NCI-H1417 (cell line): ENCODE measurements at regions not wholly inside any gene's neighbourhood (a gene's known extent, or its start where the extent isn't known, plus 50 kb on each side); places are given as distances from the start of the nearest gene placed in this dataset.
A peak's percentile ranks its signal among the peaks of the same experiment; 100 is the strongest.

Experiments
- DNase-seq, 3 experiments: peaks; one replicate each; lab custom pipeline; 2025; lab: John Stamatoyannopoulos, UW

- DNase-seq, result no peak
These were observed 188.2 kb downstream of the SPCS3 start for GRCh38 chr4:176507845-176508533.

DNA sequence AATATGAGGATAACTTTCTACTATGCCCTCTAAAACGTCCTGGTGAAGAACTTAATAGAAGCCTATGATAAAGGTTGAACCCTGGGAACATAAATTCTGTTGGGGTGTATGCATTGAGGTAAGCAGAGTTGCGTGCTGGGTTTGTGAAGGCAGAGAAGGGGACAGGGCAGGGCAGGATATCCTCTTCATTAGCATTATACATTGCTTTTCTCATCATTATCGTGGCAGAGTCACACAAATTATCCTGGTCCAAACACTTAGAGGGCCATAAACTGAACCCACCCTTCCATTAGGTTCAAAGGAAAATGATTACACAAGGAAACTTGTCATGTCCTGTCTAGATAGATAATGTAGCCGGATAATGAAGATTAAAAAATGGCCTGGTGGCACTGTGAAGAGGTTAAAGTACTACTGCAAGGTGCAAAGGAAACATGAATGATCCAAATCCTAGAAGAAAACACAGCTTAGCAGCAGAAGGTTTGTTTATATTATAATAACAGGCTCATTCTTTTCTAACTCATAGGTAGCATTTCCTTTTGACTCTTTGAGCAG is 189.1 kb downstream of the SPCS3 start:
- peak in 1 of 3 experiments; percentile 43 for DNase-seq

GRCh38 chr4:176525576-176525975 is 205.8 kb downstream of the SPCS3 start:
- DNase-seq, result no peak

- DNase-seq, result peak in 1 of 3 experiments; percentile 28
These were observed 206.9 kb downstream of the SPCS3 start for GRCh38 chr4:176526704-176527103.

DNA sequence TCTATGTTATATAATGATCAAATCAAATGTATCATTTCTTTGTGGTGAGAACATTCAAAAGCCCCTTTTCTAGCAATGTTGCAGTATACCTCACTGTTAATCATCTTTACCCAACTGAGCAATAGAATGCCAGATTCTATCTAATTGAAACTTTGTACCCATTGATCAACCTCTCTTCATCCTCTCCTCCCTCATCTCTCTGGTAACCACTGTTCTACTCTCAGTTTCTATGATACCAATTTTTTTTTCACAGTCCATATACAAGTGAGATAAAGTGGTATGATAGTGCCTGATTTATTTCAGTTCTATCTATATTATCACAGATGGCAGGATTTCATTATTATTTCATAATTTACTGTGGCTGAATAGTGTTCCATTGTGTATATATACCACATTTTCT is 209.8 kb downstream of the SPCS3 start:
- DNase-seq, result no peak

DNA sequence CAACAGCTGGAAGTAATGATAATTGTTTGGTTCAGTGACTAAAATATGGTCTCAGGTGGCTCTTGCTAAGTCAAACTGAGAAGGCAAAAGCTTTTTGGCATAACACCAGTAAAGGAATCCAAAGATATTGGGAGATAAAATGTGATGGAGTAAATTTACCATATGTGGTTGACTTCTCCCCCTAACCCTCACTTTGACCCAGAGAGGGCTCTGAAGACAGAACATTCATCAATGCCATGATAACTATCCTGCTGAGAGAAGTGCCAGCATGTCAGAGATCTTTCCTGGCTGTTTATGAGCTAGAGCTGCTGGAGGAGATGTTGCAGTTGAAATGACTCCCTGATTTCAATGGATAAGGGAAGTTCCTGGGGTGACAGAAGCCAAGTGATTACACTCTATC is 213.4 kb downstream of the SPCS3 start:
- no peak for DNase-seq

GRCh38 chr4:176534566-176534965 is 214.8 kb downstream of the SPCS3 start:
- DNase-seq, result no peak

DNA sequence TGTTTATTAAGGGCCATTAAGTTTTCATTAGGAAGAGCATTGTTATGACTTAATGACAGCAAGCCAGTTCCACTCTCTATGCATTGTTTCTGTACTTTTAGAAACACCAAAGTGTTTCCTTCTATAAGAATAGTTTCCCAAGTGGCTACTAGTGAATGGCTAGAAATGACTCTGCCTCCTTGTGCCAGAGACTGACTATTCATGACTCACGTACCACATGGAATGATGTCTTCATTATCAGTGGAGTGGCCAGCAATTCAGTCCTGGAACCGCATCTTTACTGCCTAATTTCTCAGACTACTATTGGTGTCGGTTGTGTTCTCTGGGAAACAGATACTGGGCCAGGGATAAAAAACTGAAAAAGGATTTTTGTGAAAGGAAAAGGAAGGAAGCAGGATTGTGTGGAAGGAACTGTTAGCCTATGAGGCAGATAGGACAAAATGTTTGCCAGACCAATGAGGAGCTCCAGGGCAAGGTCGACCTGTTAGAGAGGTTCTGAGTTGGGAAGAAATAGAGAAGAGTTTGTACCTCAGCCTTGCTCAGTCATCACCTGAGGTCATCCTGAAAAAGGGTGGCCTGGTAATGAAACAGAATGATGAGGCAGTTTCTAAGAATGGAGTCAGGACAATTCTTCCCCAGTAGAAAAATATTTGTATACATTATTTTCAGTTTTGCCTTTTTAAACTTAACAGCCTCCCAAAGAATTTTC is 218.6 kb downstream of the SPCS3 start:
- DNase-seq, result no peak

DNA sequence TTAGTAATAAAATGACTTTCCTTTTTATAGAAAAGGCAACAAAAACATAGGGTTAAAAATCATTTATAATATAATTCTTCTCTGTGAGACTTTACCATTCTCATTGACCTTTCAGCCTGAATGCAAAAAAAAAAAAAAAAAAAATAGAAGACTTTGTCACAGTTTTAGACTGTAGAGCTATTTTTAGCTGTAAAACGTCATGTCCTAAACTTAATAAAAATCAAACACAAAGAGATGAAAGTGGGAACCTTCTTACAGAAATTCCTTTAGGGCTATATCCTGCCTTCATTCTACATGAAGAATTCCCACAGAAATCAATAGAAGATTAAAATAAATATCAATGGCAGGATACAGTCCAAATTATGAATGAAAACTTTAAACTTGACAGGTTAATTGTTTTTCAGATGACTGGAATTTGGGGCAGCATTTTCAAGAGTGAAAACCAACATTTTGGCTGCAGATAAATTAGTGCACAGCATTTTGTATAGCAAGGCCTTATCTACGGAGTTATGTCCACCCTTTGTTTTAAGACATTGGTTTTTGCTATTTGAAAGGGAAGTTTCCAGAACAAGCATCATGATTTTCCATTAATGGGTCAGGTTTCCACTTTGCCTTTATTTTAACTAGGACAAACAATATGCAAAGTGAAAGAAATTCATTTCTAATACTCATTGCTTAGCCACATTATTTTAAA is 219.5 kb downstream of the SPCS3 start:
- DNase-seq, result no peak

DNA sequence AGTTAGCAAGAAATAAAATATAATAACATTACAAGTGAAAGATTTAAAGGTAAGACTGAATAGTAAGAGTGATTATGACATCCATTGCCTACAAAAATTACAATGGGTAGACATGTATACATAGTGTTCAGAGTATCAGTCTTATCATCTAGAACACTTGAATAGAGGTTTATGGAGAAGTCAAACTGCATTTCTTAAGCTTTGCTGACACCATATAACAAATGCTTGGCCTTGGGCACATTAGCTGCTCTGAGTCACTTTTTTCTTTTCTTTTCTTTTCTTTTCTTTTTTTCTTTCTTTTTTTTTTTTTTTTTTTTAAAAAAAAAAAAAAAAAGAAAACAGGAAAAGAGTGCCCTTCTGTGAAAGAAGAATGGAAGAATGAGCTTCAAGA is 220.0 kb downstream of the SPCS3 start:
- DNase-seq, result no peak

- DNase-seq, result peak in 1 of 3 experiments; percentile 23
These were observed 221.0 kb downstream of the SPCS3 start for GRCh38 chr4:176540814-176541213.

- no peak for DNase-seq
These were observed 226.1 kb downstream of the SPCS3 start for GRCh38 chr4:176545872-176546271.

DNA sequence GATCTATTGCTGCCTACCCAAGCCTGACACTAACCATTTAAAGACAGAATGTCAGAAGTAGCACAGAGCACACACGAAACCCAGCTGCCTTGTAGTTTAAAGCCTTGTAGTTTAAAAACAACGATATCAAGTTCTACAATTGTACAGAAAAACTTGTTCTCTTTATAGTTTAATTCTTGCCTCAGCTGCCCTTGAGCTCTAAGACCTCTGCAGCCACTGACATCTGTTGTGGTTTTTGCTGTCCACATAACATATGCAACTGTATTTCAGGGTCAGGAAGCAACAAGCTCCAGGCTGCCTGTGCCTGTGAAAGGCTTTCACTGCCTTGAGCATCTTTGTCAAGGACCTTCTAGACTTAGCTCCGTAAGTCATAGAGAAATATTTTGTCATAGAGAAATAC is 227.2 kb downstream of the SPCS3 start:
- no peak for DNase-seq

DNA sequence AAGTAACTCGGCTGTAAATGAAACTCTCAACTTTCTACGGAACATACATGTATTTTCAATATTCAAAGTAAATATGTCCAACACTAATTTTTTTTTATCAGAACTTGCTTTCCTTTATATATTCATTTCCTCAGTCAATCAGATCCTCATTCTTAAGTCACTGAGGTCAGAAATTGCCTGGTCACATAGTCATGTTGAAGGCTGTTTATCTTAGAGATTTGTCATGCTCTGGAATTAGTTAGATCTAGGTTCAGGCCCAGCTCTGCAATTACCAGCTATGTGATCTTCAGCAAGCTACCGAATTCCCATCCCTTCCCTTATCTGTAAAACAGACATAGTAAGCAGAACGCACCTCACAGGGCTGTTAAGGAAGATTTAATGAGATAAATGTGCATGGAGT is 228.8 kb downstream of the SPCS3 start:
- no peak for DNase-seq

- peak in 1 of 3 experiments; percentile 25 for DNase-seq
These were observed 229.5 kb downstream of the SPCS3 start for GRCh38 chr4:176549161-176549865.

DNA sequence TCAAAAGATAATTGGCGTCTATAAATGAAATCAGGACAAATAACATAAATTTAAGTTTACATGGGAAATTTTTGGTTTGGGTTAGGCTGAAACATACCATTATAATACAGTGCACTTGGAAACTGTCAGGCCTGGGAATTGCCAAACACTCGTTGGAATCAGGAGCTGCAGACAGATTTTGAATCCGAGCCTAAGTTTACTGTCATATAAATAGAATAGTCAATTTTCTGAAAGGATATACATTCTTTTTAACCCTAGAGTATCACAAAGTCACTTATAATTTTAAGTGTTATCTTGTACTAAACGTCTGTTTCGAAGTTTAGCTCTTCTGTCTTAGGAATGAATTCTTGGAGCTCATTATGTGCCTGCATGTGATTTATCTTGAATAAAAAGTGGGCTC is 234.1 kb downstream of the VEGFC start:
- no peak for DNase-seq

- no peak for DNase-seq
These were observed 231.4 kb downstream of the VEGFC start for GRCh38 chr4:176561368-176561767.

GRCh38 chr4:176563591-176563990 is 229.1 kb downstream of the VEGFC start:
- peak in 2 of 3 experiments; percentile 1 to 56 for DNase-seq

- DNase-seq, result no peak
These were observed 227.7 kb downstream of the VEGFC start for GRCh38 chr4:176565049-176565448.

GRCh38 chr4:176566769-176567168 is 226.0 kb downstream of the VEGFC start:
- no peak for DNase-seq

GRCh38 chr4:176568238-176568637 is 224.5 kb downstream of the VEGFC start:
- no peak for DNase-seq

DNA sequence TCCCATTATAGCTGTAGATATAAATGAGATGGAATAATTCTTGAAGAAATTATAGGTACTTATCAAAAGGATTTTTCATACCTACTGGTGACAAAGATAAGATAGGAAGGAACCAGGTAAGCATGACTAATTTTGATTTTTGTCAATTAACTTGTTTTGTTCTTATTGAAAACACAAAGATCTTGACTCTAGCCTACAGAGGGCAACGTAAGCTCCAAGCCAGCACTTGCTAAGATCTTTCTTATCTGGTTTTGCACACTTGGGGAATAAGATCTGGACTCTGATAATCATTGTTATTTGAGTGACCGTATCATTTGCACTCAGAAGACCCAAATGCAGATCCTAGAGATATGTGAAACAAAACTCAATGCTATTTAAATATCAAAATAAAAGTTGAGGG is 223.4 kb downstream of the VEGFC start:
- peak in 1 of 3 experiments; percentile 49 for DNase-seq
